Ovary (tissue), 3 donors: ENCODE measurements at regions not wholly inside any gene's neighbourhood (a gene's known extent, or its start where the extent isn't known, plus 50 kb on each side); places are given as distances from the start of the nearest gene placed in this dataset.

ENCODE experiments used
- EP300 ChIP-seq: sonication (generic); formaldehyde crosslinking; IDR thresholded peaks from one replicate; pipeline ENCODE4 v1.6.1; 2017; ENCODE audit warnings: antibody characterized with exemption
- POLR2A ChIP-seq: fragments of 450-650 bp; IDR thresholded peaks from one replicate; pipeline ENCODE4 v1.6.1; 2017; ENCODE audit warnings: antibody characterized with exemption, mild to moderate bottlenecking, moderate library complexity
- TF ChIP-seq, protein P1 (sequence below), 3 donors: fragments of 450-650 bp in 2 of 3; fragments of 200-600 bp in 1 of 3; IDR thresholded peaks; one replicate each; pipeline versions ENCODE4 v1.5.1 to v1.8.0; 2016 to 2022; ENCODE audit warnings: antibody characterized with exemption in 3 of 3, mild to moderate bottlenecking in 1 of 3
- donor health status: DM: no; HTN: no; CAD: no.

DNA sequence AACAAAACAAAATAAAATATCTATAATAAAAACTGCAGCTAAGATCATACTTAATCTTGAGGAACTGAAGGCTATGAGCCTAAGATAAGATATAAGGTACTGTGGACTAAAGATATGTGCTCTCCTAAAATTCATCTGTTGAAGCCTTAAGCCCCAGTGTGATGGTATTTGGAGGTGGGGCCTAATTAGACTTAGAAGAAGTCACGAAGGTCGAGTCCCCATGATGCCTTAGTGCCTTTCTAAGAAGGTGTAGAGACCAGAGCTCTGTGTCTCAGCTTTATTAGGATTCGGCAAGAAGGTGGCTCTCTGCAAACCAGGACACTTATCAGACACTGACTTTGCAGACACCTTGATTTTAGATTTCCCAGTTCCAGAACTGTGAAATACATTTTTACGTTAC lies 622.0 kb upstream of the BRINP3 start:
- TF ChIP-seq, protein P1, sequence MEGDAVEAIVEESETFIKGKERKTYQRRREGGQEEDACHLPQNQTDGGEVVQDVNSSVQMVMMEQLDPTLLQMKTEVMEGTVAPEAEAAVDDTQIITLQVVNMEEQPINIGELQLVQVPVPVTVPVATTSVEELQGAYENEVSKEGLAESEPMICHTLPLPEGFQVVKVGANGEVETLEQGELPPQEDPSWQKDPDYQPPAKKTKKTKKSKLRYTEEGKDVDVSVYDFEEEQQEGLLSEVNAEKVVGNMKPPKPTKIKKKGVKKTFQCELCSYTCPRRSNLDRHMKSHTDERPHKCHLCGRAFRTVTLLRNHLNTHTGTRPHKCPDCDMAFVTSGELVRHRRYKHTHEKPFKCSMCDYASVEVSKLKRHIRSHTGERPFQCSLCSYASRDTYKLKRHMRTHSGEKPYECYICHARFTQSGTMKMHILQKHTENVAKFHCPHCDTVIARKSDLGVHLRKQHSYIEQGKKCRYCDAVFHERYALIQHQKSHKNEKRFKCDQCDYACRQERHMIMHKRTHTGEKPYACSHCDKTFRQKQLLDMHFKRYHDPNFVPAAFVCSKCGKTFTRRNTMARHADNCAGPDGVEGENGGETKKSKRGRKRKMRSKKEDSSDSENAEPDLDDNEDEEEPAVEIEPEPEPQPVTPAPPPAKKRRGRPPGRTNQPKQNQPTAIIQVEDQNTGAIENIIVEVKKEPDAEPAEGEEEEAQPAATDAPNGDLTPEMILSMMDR (IDR thresholded peaks at IDR 0.05): no peak
- no peak for TF ChIP-seq POLR2A
- TF ChIP-seq EP300: no peak
